GM18858 (cell line): ENCODE measurements at regions not wholly inside any gene's neighbourhood (a gene's known extent, or its start where the extent isn't known, plus 50 kb on each side); places are given as distances from the start of the nearest gene placed in this dataset.

ENCODE experiments used
- ATAC-seq: cut with Tn5 transposase; IDR thresholded peaks from one replicate; pipeline ENCODE4 v1.9.1; 2021; ENCODE audit not compliant: unreplicated experiment

DNA sequence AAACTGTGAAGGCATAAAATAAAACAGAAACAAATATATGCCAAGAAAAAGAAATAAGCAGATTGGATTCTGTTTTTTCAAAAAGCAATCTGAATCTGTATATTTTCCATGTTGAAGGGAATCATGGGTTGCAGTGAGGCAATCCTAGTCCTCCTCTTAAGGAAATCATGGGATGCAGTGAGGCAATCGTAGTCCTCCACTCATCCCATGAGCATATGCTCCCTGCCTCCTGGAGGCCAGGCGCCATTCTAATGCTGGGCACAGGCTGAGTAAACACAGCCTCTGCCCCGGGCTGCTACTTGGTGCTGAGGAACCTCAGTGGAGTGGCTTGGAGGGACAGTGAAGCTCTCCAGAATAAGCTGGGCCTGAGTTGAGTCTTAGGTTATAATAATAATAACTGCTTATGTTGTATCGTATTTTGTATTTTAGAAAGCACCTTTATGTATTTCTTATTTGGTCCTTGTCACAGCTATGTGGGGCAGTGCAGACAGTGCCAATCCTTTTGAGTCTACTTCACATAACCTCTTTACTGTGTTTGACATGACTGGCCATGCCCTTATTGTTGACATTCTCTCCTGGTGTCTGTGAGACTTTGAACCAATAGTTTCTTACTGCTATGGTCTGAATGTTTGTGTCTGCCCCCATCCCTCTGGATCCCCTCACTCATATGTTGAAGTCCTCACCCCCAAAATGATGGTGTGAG lies 56.6 kb upstream of the CITED2 start:
- no peak for ATAC-seq

DNA sequence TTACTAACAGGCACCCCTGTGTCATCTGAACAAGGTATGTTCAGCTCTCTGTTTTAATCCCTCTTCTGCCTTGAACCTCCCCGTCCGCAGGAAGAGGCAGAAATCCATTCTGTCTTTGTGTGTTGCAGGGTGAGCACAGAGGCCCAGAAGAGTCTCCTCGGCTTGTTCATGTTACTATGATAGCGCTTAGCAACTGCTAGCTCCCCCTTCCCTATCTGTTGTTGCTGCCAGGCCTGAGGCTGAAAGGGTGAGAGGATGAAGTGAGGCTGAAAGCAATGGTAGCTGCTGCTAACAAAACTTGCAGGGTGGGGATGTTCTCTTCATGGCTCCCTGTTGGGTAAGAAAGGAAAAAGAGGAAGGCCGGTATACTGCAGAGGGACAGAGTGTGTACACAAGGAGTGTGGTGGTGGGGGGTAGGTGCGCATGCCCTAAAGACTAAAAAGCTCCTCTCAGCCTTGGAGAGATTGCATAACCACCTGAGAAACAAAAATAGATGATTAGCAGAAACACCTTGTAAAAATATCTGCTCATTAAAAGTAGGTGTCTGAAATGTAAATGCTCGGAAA lies 55.2 kb upstream of the CITED2 start:
- ATAC-seq = no peak

DNA sequence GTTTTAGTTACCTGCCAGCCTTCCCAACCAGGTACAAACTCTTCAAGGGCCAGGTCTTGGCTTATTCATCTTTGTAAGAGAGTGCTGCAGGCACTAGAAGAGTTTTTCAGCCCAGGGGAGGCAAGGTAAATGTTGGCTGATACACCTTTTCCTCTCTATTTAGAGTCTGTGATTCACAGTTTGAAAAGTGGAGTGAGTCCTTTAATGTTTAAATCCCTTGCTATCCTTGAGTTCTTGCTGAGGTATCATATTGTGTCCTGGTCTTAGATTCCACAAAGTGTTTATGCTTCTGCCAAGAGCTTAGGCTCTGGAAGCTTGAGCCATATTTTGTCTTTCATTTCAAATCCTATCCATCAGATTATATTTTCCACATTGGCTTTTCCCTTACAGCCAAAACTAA lies 52.8 kb upstream of the CITED2 start:
- no peak for ATAC-seq

DNA sequence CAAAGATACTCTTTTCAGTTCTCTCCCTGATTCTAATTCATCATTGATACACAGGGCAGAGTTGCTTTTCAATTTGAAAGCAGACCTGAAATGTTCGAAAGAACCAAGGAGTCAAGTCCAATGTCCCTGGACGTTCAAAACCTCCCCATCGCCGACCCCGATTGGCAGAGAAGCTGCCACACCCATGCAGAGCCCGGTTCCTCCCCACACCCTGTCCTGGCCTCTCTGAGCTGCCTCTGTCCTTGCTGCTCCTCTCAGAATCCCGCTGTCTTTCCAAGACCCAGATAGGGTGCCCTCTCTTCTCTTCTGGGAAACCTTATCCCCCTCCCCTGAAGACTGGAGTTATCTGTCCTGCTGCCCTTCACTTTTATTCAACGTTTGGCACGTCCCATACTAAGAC lies 52.3 kb upstream of the CITED2 start:
- ATAC-seq = no peak

DNA sequence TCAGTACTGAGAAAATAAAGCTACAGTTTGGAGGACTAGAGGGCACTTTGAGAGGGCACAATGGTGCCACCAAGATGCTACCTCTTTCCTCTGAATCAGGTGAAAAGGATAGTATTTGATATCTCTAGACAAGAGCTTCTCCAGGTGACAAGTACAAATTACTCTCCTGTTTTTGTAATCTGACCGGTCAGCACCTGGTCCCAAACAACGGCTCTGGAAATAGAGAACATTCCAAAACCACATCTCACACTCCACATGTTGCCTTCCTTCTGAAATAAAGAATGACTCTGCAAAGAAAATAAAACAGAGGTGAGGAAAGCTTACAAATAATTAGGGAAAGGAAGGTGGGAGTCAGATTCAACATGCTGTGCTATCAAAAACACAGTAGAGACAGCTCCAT lies 51.3 kb upstream of the CITED2 start:
- no peak for ATAC-seq

DNA sequence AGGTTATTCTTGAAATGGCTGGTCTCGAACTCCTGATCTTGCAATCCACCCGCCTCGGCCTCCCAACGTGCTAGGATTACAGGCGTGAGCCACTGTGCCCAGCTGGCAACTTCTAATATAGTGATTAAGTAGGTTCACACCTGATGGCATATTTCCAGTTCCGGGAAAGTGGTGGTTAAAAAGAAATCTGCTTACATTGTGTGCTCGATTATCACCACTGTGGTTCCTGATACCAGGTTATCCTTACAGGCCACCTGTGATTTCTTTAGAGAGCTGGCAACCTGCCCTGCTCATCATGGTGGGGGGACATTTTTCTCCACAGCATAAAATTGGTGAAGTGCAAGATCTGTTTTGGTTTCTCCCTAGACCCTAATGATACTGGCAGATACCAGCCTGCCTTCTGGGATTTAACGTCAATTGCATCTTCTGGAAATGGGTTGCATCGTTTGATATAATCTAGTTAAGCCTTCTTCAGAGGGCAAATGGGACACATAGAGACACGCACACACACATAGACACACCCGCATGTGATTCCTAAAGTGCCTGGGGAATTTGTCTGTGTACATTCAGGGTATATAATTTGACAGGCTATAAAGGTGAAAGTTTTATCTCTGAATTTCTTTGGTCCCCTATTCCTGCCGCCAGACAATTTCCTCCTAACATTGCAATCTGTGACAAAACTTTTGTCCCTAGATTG lies 49.7 kb upstream of the CITED2 start:
- ATAC-seq = no peak
